GM10248 (cell line): ENCODE measurements at regions not wholly inside any gene's neighbourhood (a gene's known extent, or its start where the extent isn't known, plus 50 kb on each side); places are given as distances from the start of the nearest gene placed in this dataset.

Experiments
- CTCF ChIA-PET: fragments of 300-600 bp; sonication (Branson Sonifier 250); formaldehyde crosslinking; extraction: SDS; loops from one replicate; lab custom pipeline; 2021; ENCODE audit warnings: antibody characterized with exemption; lab: Yijun Ruan, JAX
- POLR2A ChIA-PET: fragments of 350-650 bp; sonication (Branson Sonifier 250); formaldehyde crosslinking; extraction: SDS; loops from one replicate; lab custom pipeline; 2020; ENCODE audit warnings: antibody characterized with exemption; lab: Yijun Ruan, JAX
- DNase-seq: peaks from one replicate; pipeline ENCODE4 v3.0.0; 2012; ENCODE audit errors: extremely low spot score
- TF ChIP-seq, protein P1 (sequence below): IDR thresholded peaks from 2 replicates; pipeline ENCODE4 v1.5.1; 2012; ENCODE audit warnings: mild to moderate bottlenecking, low read depth; ENCODE audit errors: extremely low read depth, missing control alignments, control extremely low read depth

GRCh38 chr13:44842158-44842557, 147.1 kb downstream of the NUFIP1 start:
- CTCF ChIA-PET, result no interaction called here
- no peak for DNase-seq
- POLR2A ChIA-PET, result no interaction called here
- TF ChIP-seq, protein P1, sequence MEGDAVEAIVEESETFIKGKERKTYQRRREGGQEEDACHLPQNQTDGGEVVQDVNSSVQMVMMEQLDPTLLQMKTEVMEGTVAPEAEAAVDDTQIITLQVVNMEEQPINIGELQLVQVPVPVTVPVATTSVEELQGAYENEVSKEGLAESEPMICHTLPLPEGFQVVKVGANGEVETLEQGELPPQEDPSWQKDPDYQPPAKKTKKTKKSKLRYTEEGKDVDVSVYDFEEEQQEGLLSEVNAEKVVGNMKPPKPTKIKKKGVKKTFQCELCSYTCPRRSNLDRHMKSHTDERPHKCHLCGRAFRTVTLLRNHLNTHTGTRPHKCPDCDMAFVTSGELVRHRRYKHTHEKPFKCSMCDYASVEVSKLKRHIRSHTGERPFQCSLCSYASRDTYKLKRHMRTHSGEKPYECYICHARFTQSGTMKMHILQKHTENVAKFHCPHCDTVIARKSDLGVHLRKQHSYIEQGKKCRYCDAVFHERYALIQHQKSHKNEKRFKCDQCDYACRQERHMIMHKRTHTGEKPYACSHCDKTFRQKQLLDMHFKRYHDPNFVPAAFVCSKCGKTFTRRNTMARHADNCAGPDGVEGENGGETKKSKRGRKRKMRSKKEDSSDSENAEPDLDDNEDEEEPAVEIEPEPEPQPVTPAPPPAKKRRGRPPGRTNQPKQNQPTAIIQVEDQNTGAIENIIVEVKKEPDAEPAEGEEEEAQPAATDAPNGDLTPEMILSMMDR, result no peak

- ChIA-PET POLR2A (interaction anchor here (0.6 kb wide), 1 partner anchor 250 kb away, joined by 5 read pairs; no protein-coding TSS in a partner anchor), CTCF (no interaction called here)
- TF ChIP-seq, protein P1, result no peak
- DNase-seq, result no peak
Observed at GRCh38 chr13:44840131-44840530, 149.1 kb downstream of the NUFIP1 start.

GRCh38 chr13:44837250-44837649, 152.0 kb downstream of the NUFIP1 start:
- TF ChIP-seq, protein P1, result no peak
- no peak for DNase-seq
- ChIA-PET POLR2A (no interaction called here), CTCF (interaction anchor here (0.9 to 1.7 kb wide), 2 partner anchors 10 to 13 kb away, joined by 3 to 4 read pairs; no protein-coding TSS in a partner anchor)

DNA sequence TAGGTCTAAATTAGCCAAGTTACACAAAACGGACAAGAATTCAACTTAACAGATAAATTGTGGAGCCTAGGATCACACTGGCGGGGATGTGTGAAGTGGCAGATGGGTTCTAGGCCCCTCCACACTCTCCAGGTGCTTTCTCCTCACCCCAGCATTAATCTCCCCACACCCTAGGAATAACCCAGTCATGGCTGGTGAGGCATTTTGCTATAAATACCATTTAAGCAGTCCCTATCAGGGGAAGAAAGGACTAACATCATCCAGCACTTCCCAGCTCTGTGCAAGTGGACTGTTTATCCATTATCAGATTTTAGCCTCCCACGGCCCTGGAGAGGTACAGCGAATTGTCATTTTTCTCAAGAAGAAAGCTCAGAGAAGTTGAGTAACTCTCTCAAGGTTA, 154.9 kb downstream of the NUFIP1 start:
- POLR2A ChIA-PET, result no interaction called here
- DNase-seq, result no peak
- CTCF ChIA-PET, result no interaction called here
- TF ChIP-seq, protein P1, result no peak

- ChIA-PET POLR2A (no interaction called here), CTCF (no interaction called here)
- TF ChIP-seq, protein P1, result no peak
- DNase-seq, result no peak
Observed at GRCh38 chr13:44833626-44834025, 155.6 kb downstream of the NUFIP1 start.

GRCh38 chr13:44833139-44833538, 156.1 kb downstream of the NUFIP1 start:
- CTCF ChIA-PET, result interaction anchor here (0.9 kb wide), 1 partner anchor 17 kb away, joined by 3 read pairs; no protein-coding TSS in a partner anchor
- no peak for DNase-seq
- TF ChIP-seq, protein P1, result no peak
- POLR2A ChIA-PET, result no interaction called here
